CD14-positive monocyte (primary cell): ENCODE measurements at regions not wholly inside any gene's neighbourhood (a gene's known extent, or its start where the extent isn't known, plus 50 kb on each side); places are given as distances from the start of the nearest gene placed in this dataset.

Experiments
- DNase-seq, 3 donors: peaks; one replicate each; pipeline ENCODE4 v3.0.0-alpha.2; 2011 to 2022
- H2AFZ ChIP-seq: 2 replicates; pipeline ENCODE4 v1.6.0; 2012; ENCODE audit warnings: mild to moderate bottlenecking, low read depth, low read length, inconsistent platforms; ENCODE audit not compliant: insufficient read depth, poor library complexity, severe bottlenecking
- H3K27ac ChIP-seq, 2 donors: 1 replicate in 1 of 2; 2 replicates in 1 of 2; pipeline ENCODE4 v1.5.1; 2012 to 2013; ENCODE audit warnings: low read length in 2 of 2, control low read depth in 1 of 2, inconsistent platforms in 1 of 2, low read depth in 1 of 2, mild to moderate bottlenecking in 1 of 2
- H3K27me3 ChIP-seq, 2 donors: one replicate each; pipeline versions ENCODE4 v1.6.0 to v1.6.1; 2011 to 2013; ENCODE audit warnings: low read length in 2 of 2; ENCODE audit not compliant: control insufficient read depth in 2 of 2, insufficient read depth in 2 of 2
- H3K36me3 ChIP-seq, 2 donors: replicated peaks in 1 of 2; 1 replicate in 1 of 2; 2 replicates in 1 of 2; pipeline versions ENCODE4 v1.5.1 to v1.6.1; 2012 to 2013; ENCODE audit warnings: low read length in 2 of 2, control low read depth in 1 of 2, inconsistent platforms in 1 of 2, mild to moderate bottlenecking in 1 of 2; ENCODE audit not compliant: insufficient read depth in 2 of 2, control insufficient read depth in 1 of 2
- H3K4me1 ChIP-seq, 2 donors: 1 replicate in 1 of 2; 2 replicates in 1 of 2; pipeline versions ENCODE4 v1.5.1 to v1.6.1; 2012 to 2013; ENCODE audit warnings: low read length in 2 of 2, control low read depth in 1 of 2, inconsistent platforms in 1 of 2, mild to moderate bottlenecking in 1 of 2, moderate library complexity in 1 of 2; ENCODE audit not compliant: insufficient read depth in 2 of 2, control insufficient read depth in 1 of 2
- H3K4me2 ChIP-seq: replicated peaks from 2 replicates; pipeline ENCODE3; 2012; ENCODE audit warnings: low read length, moderate library complexity, mild to moderate bottlenecking; ENCODE audit not compliant: poor library complexity, severe bottlenecking; ENCODE audit errors: extremely low read depth
- H3K4me3 ChIP-seq, 3 experiments: fragments of 200-600 bp in 1 of 3; sonication (generic) in 1 of 3; replicated peaks in 1 of 3; 1 replicate in 2 of 3; 2 replicates in 1 of 3; pipeline ENCODE4 v1.5.1; 2011 to 2013; ENCODE audit warnings: low read length in 3 of 3, mild to moderate bottlenecking in 3 of 3, control low read depth in 2 of 3, low read depth in 2 of 3, inconsistent platforms in 1 of 3, moderate library complexity in 1 of 3
- H3K79me2 ChIP-seq: 2 replicates; pipeline ENCODE4 v1.6.0; 2012; ENCODE audit warnings: mild to moderate bottlenecking, control low read depth, inconsistent platforms, low read length, moderate library complexity; ENCODE audit not compliant: insufficient read depth
- H3K9ac ChIP-seq: 2 replicates; pipeline ENCODE4 v1.6.0; 2017; ENCODE audit warnings: low read length, mild to moderate bottlenecking; ENCODE audit not compliant: insufficient read depth, poor library complexity, severe bottlenecking
- H3K9me3 ChIP-seq, 2 donors: replicated peaks in 1 of 2; 1 replicate in 1 of 2; 2 replicates in 1 of 2; pipeline versions ENCODE4 v1.5.1 to v1.6.1; 2012 to 2013; ENCODE audit warnings: low read length in 2 of 2, control low read depth in 1 of 2; ENCODE audit not compliant: control insufficient read depth in 1 of 2, insufficient read depth in 1 of 2
- H4K20me1 ChIP-seq: 2 replicates; pipeline ENCODE4 v1.6.0; 2012; ENCODE audit warnings: mild to moderate bottlenecking, low read length, control low read depth, moderate library complexity; ENCODE audit not compliant: insufficient read depth
- H3K27ac Mint-ChIP-seq, 7 donors: one replicate each; pipeline ENCODE4 v1.8.0; 2020; ENCODE audit warnings: mild to moderate bottlenecking in 7 of 7, mixed read lengths in 7 of 7, moderate library complexity in 6 of 7, inconsistent platforms in 2 of 7
- H3K27me3 Mint-ChIP-seq, 3 donors: one replicate each; pipeline ENCODE4 v1.8.0; 2021 to 2022; ENCODE audit warnings: low read depth in 3 of 3, mild to moderate bottlenecking in 3 of 3, mixed read lengths in 3 of 3, moderate library complexity in 3 of 3, inconsistent platforms in 1 of 3
- H3K36me3 Mint-ChIP-seq, 2 donors: one replicate each; pipeline ENCODE4 v1.8.0; 2020; ENCODE audit warnings: mixed read lengths in 2 of 2, inconsistent platforms in 1 of 2, mild to moderate bottlenecking in 1 of 2
- H3K4me1 Mint-ChIP-seq: one replicate; pipeline ENCODE4 v1.8.0; 2020; ENCODE audit warnings: mild to moderate bottlenecking, mixed read lengths
- H3K4me3 Mint-ChIP-seq, 2 donors: one replicate each; pipeline ENCODE4 v1.8.0; 2020; ENCODE audit warnings: mild to moderate bottlenecking in 2 of 2, mixed read lengths in 2 of 2, moderate library complexity in 1 of 2
- H3K9me3 Mint-ChIP-seq, 7 donors: one replicate each; pipeline ENCODE4 v1.8.0; 2020 to 2022; ENCODE audit warnings: mixed read lengths in 7 of 7, mild to moderate bottlenecking in 6 of 7, moderate library complexity in 6 of 7, inconsistent platforms in 2 of 7
- WGBS: methylation state at CpG from one replicate; pipeline ENCODE4 v1.1.5; 2013; ENCODE audit warnings: missing lambda C conversion rate; ENCODE audit not compliant: insufficient coverage; 5-methylcytosine and 5-hydroxymethylcytosine counted together
- intact Hi-C, 2 donors: fragments of 100-400 bp; cut with micrococcal nuclease; formaldehyde crosslinking; loops; one replicate each; pipeline versions ENCODE4 v1.15.0 to v1.15.1; 2023
- TF ChIP-seq, protein P1 (sequence below): fragments of 200-600 bp; IDR thresholded peaks from one replicate; pipeline ENCODE4 v1.8.0; 2022; ENCODE audit warnings: antibody characterized with exemption, mild to moderate bottlenecking

DNA sequence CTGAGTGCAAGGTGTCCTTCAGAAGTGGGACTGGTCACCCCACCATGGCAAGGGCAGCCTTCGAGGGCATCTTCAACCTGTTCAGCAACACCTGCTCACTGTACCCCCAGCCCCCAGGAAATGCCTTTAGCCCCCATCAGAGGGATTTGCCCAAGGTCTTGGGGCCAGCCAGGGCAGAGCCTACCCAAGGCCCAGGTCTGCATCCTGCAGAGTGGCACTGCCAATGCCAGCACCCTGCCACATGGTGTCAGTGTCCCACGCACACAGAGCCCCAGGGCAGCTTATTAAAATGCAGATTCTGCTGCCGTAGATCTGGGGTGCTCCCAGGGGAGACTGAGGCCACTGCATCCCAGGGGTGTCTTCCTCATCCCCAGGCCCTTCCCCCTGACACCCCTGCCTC, 106.2 kb upstream of the KCTD7 start:
- WGBS: 94% methylated on average over 2 of the region's 3 CpGs
- H3K4me3 Mint-ChIP-seq: no peak overlapping the region
- Histone ChIP-seq H3K9me3 (no peaks in the 10 kb centered on the region), H3K4me1 (no peaks in the 10 kb centered on the region), H2AFZ (no peak overlapping the region), H3K36me3 (no peaks in the 10 kb centered on the region), H3K79me2 (no peaks in the 10 kb centered on the region), H3K27ac (no peak overlapping the region), H3K9ac (no peak overlapping the region), H4K20me1 (no peaks in the 10 kb centered on the region), H3K4me3 (no peak overlapping the region), H3K4me2 (no peak overlapping the region), H3K27me3 (no peaks in the 10 kb centered on the region)
- no peaks in the 10 kb centered on the region for H3K9me3 Mint-ChIP-seq
- H3K4me1 Mint-ChIP-seq: no peaks in the 10 kb centered on the region
- DNase-seq: no peak
- TF ChIP-seq, protein P1, sequence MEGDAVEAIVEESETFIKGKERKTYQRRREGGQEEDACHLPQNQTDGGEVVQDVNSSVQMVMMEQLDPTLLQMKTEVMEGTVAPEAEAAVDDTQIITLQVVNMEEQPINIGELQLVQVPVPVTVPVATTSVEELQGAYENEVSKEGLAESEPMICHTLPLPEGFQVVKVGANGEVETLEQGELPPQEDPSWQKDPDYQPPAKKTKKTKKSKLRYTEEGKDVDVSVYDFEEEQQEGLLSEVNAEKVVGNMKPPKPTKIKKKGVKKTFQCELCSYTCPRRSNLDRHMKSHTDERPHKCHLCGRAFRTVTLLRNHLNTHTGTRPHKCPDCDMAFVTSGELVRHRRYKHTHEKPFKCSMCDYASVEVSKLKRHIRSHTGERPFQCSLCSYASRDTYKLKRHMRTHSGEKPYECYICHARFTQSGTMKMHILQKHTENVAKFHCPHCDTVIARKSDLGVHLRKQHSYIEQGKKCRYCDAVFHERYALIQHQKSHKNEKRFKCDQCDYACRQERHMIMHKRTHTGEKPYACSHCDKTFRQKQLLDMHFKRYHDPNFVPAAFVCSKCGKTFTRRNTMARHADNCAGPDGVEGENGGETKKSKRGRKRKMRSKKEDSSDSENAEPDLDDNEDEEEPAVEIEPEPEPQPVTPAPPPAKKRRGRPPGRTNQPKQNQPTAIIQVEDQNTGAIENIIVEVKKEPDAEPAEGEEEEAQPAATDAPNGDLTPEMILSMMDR: no peak
- intact Hi-C loops: no loop called here
- H3K27ac Mint-ChIP-seq: no peak overlapping the region
- H3K27me3 Mint-ChIP-seq: peaks cover under 1 to 14% (median 4%) of the 10 kb centered on the region in 3 donors
- peaks cover 0 to 2% of the 10 kb centered on the region in 2 donors for H3K36me3 Mint-ChIP-seq

GRCh38 chr7:66523409-66523808, 105.3 kb upstream of the KCTD7 start:
- no peak overlapping the region for H3K4me3 ChIP-seq
- Mint-ChIP-seq H3K4me1 (no peaks in the 10 kb centered on the region), H3K4me3 (no peak overlapping the region), H3K9me3 (no peaks in the 10 kb centered on the region), H3K36me3 (peaks cover 0 to 2% of the 10 kb centered on the region in 2 donors), H3K27me3 (peaks cover 0 to 14% (median 4%) of the 10 kb centered on the region in 3 donors), H3K27ac (no peak overlapping the region)
- H3K79me2 ChIP-seq: no peaks in the 10 kb centered on the region
- H2AFZ ChIP-seq: no peak overlapping the region
- H3K27me3 ChIP-seq: no peaks in the 10 kb centered on the region
- WGBS: 38% methylated on average over 1 of the region's 6 CpGs
- no peak for DNase-seq
- H3K4me1 ChIP-seq: no peaks in the 10 kb centered on the region
- intact Hi-C loops: no loop called here
- no peak overlapping the region for H3K4me2 ChIP-seq
- H3K9me3 ChIP-seq: no peaks in the 10 kb centered on the region
- TF ChIP-seq, protein P1: no peak
- H4K20me1 ChIP-seq: no peaks in the 10 kb centered on the region
- no peak overlapping the region for H3K27ac ChIP-seq
- H3K36me3 ChIP-seq: no peaks in the 10 kb centered on the region
- no peak overlapping the region for H3K9ac ChIP-seq
